ENCODE measurements at regions not wholly inside any gene's neighbourhood (a gene's known extent, or its start where the extent isn't known, plus 50 kb on each side); places are given as distances from the start of the nearest gene placed in this dataset.

GRCh38 chr2:175631245-175631623, 370.8 kb downstream of the LNPK start:
- Histone ChIP-seq H3K23ac (ENCODE audit: insufficient read length) (no peak overlapping the region), H2AFZ (ENCODE audit: low read length) (no peak overlapping the region), H4K5ac (ENCODE audit: insufficient read length, low read depth, low read length) (no peak overlapping the region), H4K91ac (replicated peaks; ENCODE audit: insufficient read length, low read length) (no peak overlapping the region), H3K4me1 (replicated peaks in 1 of 4; ENCODE audit: control insufficient read depth in 3 of 4, insufficient read depth in 4 of 4, low read length in 3 of 4) (no peaks in the 10 kb centered on the region), H2BK15ac (ENCODE audit: low read length) (no peak overlapping the region), H3K79me2 (ENCODE audit: control insufficient read depth in 1 of 2, insufficient read depth in 2 of 2, low read length in 2 of 2) (no peaks in the 10 kb centered on the region), H3K18ac (ENCODE audit: extremely low read depth, low read length) (no peak overlapping the region), H2BK120ac (replicated peaks; ENCODE audit: low read depth, low read length) (no peak overlapping the region), H3K36me3 (ENCODE audit: control insufficient read depth in 2 of 4, insufficient read depth in 4 of 4, low read length in 3 of 4) (no peaks in the 10 kb centered on the region), H3K23me2 (ENCODE audit: low read depth, low read length) (no peaks in the 10 kb centered on the region), H3K14ac (ENCODE audit: insufficient read length) (no peak overlapping the region), H2BK12ac (ENCODE audit: low read depth, low read length) (no peak overlapping the region), H3K79me1 (ENCODE audit: low read depth, low read length) (no peaks in the 10 kb centered on the region; the same call in 1 of the 2 replicates), H4K8ac (ENCODE audit: extremely low read depth, insufficient read depth, low read length) (no peak overlapping the region), H3K9ac (replicated peaks in 1 of 4; ENCODE audit: extremely low read depth in 1 of 4, low read depth in 3 of 4, low read length in 3 of 4) (no peak overlapping the region), H3K4me3 (ENCODE audit: extremely low read depth in 1 of 4, insufficient read depth in 2 of 4, low read depth in 3 of 4, low read length in 4 of 4) (no peak overlapping the region), H2AK5ac (ENCODE audit: low read depth, low read length) (no peak overlapping the region), H3K27me3 (replicated peaks in 1 of 4; ENCODE audit: control insufficient read depth in 3 of 4, extremely low read depth in 1 of 4, insufficient read depth in 3 of 4, low read length in 3 of 4) (peaks cover 0 to 1% (median 0%) of the 10 kb centered on the region in 4 experiments; a peak in 1 of 7 replicates), H3K4ac (replicated peaks; ENCODE audit: insufficient read length, low read depth, low read length) (no peak overlapping the region), H3K27ac (ENCODE audit: low read depth, low read length) (no peak overlapping the region), H3K9me3 (ENCODE audit: insufficient read depth in 2 of 2, low read depth in 1 of 2, low read length in 1 of 2) (no peaks in the 10 kb centered on the region), H3K4me2 (ENCODE audit: insufficient read depth in 1 of 2, low read depth in 2 of 2, low read length in 2 of 2) (no peak overlapping the region), H2BK5ac (ENCODE audit: low read depth, low read length) (no peak overlapping the region), H4K20me1 (replicated peaks in 1 of 2; ENCODE audit: control insufficient read depth in 1 of 2, insufficient read depth in 2 of 2, low read length in 2 of 2) (no peaks in the 10 kb centered on the region), H3K56ac (replicated peaks; ENCODE audit: insufficient read length, low read depth, low read length) (no peak overlapping the region), H2BK20ac (ENCODE audit: low read length) (no peak overlapping the region)
- no peak for FAIRE-seq
- POLR2A ChIA-PET (ENCODE audit: partially characterized antibody) = no interaction called here
- CTCF ChIA-PET (ENCODE audit: partially characterized antibody) = interaction anchor here (0.7 to 1.1 kb wide), 3 partner anchors 10 to 345 kb away, joined by 3 read pairs; no protein-coding TSS in a partner anchor
- no peak for DNase-seq (ENCODE audit: low read depth in 1 of 2, low spot score in 2 of 2)
- TF ChIP-seq POU5F1 (IDR thresholded peaks at IDR 0.05; ENCODE audit: low read depth, low read length) (no peak), NRF1 (IDR thresholded peaks at IDR 0.05; ENCODE audit: low read depth, low read length) (no peak), CBX5 (IDR thresholded peaks at IDR 0.05; ENCODE audit: low read depth, low read length) (no peak), SUZ12 (IDR thresholded peaks at IDR 0.05; ENCODE audit: low read length) (no peak), CEBPB (IDR thresholded peaks at IDR 0.05; ENCODE audit: low read depth, low read length) (no peak), SIX5 (IDR thresholded peaks at IDR 0.05; ENCODE audit: low read depth, low read length) (no peak), PHF8 (conservative IDR thresholded peaks at IDR 0.05; ENCODE audit: low read depth, low read length) (no peak), KDM1A (IDR thresholded peaks at IDR 0.05; ENCODE audit: borderline replicate concordance, low read length) (no peak), SP4 (IDR thresholded peaks at IDR 0.05; ENCODE audit: low read length) (no peak), CTBP2 (IDR thresholded peaks at IDR 0.05; ENCODE audit: borderline replicate concordance, insufficient read depth, insufficient read length, low read length) (no peak), E2F6 (IDR thresholded peaks at IDR 0.05) (no peak), CHD1 (IDR thresholded peaks at IDR 0.05; ENCODE audit: low read depth, low read length) (no peak), HDAC2 (IDR thresholded peaks at IDR 0.05; ENCODE audit: borderline replicate concordance in 1 of 2, low read depth in 2 of 2, low read length in 2 of 2) (no peak), KDM4A (IDR thresholded peaks at IDR 0.05; ENCODE audit: low read depth, low read length, severe bottlenecking) (no peak), SP2 (IDR thresholded peaks at IDR 0.05; ENCODE audit: low read length) (no peak), SP1 (IDR thresholded peaks at IDR 0.05; ENCODE audit: low read depth, low read length) (no peak)

Data from H1 (cell line).